ENCODE measurements at regions not wholly inside any gene's neighbourhood (a gene's known extent, or its start where the extent isn't known, plus 50 kb on each side); places are given as distances from the start of the nearest gene placed in this dataset.
"Not testable (repeated sequence)": the region's sequence is repeated elsewhere in the genome, so short reads cannot be mapped to it uniquely, and the experiment has no call there.

DNA sequence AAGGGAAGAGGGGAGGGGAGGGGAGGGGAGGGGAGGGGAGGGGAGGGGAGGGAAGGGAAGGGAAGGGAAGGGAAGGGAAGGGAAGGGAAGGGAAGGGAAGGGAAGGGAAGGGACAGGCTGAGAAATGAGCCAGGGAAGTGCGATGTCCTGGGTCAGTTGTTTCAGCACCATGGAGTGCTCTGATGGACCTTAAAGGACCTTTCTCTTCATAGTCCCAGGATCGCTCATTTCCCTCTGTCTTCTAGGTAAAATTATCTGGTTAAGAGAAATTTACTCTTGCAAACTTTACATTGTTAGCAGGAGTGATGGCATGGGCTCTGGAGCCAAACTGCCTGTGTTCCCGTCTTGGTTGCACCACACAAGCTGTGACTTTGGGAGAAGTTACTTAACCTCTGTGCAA, 357.8 kb downstream of the MATN1 start:
- H3K4me3 ChIP-seq (ENCODE audit: low read depth, low read length), result no peak overlapping the region
- no peak for DNase-seq (ENCODE audit: low read depth)
- TF ChIP-seq, protein P1, sequence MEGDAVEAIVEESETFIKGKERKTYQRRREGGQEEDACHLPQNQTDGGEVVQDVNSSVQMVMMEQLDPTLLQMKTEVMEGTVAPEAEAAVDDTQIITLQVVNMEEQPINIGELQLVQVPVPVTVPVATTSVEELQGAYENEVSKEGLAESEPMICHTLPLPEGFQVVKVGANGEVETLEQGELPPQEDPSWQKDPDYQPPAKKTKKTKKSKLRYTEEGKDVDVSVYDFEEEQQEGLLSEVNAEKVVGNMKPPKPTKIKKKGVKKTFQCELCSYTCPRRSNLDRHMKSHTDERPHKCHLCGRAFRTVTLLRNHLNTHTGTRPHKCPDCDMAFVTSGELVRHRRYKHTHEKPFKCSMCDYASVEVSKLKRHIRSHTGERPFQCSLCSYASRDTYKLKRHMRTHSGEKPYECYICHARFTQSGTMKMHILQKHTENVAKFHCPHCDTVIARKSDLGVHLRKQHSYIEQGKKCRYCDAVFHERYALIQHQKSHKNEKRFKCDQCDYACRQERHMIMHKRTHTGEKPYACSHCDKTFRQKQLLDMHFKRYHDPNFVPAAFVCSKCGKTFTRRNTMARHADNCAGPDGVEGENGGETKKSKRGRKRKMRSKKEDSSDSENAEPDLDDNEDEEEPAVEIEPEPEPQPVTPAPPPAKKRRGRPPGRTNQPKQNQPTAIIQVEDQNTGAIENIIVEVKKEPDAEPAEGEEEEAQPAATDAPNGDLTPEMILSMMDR (IDR thresholded peaks at IDR 0.05; ENCODE audit: low read depth, low read length, missing control alignments), result no peak

DNA sequence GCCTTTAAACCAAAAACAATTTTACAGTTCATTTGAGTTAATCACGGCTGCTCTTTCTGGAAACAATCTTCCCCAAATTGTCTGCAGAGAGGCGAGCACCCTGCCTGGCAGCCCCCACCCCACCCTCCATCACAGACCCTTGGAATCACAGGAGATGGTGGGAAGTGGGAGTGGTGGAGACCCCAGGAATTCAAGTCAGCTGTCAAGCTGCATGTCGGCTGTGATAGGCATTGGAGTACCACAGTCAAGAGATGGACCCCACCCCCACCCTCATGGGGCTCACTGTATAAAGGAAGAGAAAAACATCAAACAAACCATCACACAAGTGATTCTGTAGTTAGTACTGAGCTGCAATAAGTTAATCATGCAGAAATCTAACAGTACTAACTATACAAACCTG, 360.4 kb downstream of the MATN1 start:
- H3K4me3 ChIP-seq (ENCODE audit: low read depth, low read length), result no peak overlapping the region
- no peak for DNase-seq (ENCODE audit: low read depth)
- TF ChIP-seq, protein P1 (IDR thresholded peaks at IDR 0.05; ENCODE audit: low read depth, low read length, missing control alignments), result no peak

DNA sequence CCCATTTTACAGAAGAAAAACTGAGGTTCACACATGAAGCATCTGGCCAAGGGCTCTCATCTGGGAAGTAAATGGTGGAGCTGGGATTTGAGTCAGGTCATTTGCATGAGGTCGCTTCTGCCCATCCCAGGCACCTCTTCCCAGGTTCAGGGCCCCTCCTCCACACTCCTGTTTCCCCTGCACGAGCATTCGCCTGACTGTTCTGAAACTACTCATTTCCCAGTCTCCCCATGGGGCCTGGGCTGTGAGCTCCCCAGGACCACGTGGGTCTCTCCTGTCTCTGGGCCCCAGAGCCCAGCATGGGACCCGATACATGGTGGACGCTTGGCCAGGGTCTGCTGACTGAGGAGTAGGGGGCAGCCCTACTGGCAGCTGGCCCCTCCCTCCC, 360.8 kb downstream of the MATN1 start:
- TF ChIP-seq, protein P1 (IDR thresholded peaks at IDR 0.05; ENCODE audit: low read depth, low read length, missing control alignments), result no peak
- no peak for DNase-seq (ENCODE audit: low read depth)
- H3K4me3 ChIP-seq (ENCODE audit: low read depth, low read length), result no peak overlapping the region

DNA sequence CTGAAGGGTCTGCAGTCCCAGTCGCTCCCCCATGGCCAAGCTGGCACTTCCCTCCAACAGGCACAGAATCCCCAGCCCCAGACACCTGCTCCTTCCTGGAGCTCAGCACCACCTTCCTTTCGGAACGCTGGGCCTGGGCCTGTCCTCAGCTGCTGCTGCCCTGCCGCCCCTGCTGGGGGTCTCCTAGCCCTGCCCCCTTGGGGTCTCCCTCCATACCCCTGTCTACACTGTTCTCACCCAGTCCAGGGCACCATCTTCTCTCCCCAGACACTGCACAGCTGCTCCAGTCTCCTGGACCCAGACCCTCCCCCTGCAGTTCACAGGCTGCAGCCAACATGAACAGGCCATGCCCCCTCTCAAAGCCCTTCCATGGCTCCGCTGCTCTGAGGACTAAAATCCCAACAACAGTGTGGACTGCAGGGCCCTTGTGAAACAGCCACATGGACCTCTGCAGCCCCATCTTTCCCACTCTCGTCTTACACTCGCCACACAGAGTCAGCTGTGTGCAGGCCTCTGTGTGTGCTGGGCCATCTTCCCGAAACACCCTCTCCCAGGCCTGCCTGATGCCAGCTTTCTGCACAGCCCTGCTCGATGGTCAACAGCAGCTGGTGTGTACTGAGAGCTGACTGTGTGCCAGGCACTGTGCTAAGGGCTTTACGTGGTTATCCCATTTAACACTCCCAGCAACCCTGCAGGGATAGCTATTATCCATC, 361.3 kb downstream of the MATN1 start:
- not testable (repeated sequence) for H3K4me3 ChIP-seq (ENCODE audit: low read depth, low read length); DNase-seq (ENCODE audit: low read depth)

DNA sequence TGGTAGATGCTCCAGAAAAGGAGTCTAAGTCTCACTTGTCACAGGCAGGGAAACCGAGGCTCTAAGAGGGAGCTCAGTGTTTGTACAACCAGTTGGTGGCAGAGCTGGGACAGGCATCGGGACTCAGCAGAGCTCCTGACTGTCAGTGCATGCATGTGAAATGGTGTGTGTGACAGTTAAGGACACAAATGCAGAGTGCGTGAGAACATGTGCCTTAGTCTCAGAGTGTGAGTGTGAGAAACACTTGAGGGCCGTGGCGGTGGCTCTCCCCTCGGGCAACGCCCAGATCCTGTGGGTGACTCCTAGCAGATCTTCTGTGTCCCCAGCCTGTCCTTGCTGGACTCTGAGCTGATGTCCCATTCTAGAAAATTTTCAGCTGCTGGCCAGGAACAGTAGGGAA, 362.6 kb downstream of the MATN1 start:
- no peak overlapping the region for H3K4me3 ChIP-seq (ENCODE audit: low read depth, low read length)
- DNase-seq (ENCODE audit: low read depth), result no peak
- TF ChIP-seq, protein P1 (IDR thresholded peaks at IDR 0.05; ENCODE audit: low read depth, low read length, missing control alignments), result no peak

DNA sequence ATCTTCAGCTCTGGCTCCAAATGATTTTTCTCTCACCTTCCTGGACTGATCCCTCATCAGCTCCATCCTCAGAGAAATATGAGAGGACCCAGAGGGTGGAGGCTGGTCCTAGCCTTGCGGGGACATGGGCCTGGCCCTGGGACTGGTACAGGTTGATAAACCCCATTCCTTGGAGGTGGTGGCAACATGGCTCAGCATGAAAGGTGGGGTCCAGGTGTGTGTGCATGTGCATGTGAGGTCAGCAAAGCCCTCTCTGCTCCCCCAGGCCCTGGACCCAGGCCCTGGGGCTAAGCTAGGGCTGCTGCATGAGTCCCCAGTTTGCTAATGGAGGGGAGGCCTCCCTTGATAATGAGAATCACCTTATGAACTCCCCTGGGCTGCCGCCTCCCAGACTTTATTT, 363.1 kb downstream of the MATN1 start:
- H3K4me3 ChIP-seq (ENCODE audit: low read depth, low read length), result no peak overlapping the region
- TF ChIP-seq, protein P1 (IDR thresholded peaks at IDR 0.05; ENCODE audit: low read depth, low read length, missing control alignments), result no peak
- no peak for DNase-seq (ENCODE audit: low read depth)

DNA sequence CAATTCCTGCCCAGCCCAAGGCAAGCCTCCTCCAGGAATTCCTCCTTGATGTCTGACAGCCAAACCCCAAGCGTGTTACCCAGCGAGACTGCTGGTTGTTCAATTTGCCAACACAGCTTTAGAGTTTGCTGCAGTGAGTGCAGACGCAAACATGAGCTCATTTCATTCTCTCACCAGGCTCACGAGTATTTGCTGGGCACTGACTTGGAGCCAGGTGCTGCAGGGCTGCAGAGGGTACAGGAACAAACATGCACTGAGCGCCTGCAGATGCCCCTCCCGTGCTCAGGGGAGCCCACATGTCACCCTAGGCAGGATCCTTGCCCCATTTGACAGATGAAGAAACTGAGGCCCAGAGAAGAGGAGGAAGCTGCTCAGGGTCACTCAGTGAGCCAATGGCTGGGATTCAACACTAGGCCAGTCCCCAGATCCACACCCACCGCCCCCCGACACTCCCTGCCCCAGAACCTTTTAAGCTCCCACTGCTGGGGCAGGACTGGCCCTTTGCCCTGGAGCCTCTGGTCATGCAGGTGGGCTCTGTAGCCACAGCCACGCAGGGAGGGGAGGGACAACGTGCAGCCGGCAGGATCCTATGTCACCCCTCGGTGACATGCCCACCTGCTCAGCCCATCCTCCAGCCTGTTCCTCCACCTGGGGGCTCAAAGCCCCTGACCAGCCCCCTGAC, 363.7 kb downstream of the MATN1 start:
- no peak overlapping the region for H3K4me3 ChIP-seq (ENCODE audit: low read depth, low read length)
- DNase-seq (ENCODE audit: low read depth), result no peak
- TF ChIP-seq, protein P1 (IDR thresholded peaks at IDR 0.05; ENCODE audit: low read depth, low read length, missing control alignments), result no peak
